GM23338 (cell line): ENCODE measurements at regions not wholly inside any gene's neighbourhood (a gene's known extent, or its start where the extent isn't known, plus 50 kb on each side); places are given as distances from the start of the nearest gene placed in this dataset.
"Not testable (repeated sequence)": the region's sequence is repeated elsewhere in the genome, so short reads cannot be mapped to it uniquely, and the experiment has no call there.

ENCODE experiments used
- CREB1 ChIP-seq: fragments of 250-450 bp; sonication (Bioruptor Pico); IDR thresholded peaks from 2 replicates; pipeline ENCODE4 v1.5.0; 2020; ENCODE audit warnings: low read depth, mild to moderate bottlenecking, moderate library complexity
- EZH2 ChIP-seq: fragments of 200-600 bp; sonication (generic); IDR thresholded peaks from one replicate; pipeline ENCODE4 v1.8.0; 2017; ENCODE audit warnings: antibody characterized with exemption, mild to moderate bottlenecking, low read depth; ENCODE audit not compliant: unreplicated experiment
- EZH2phosphoT487 ChIP-seq: fragments of 200-600 bp; sonication (generic); IDR thresholded peaks from one replicate; pipeline ENCODE4 v1.8.1; 2018; ENCODE audit warnings: antibody characterized with exemption; ENCODE audit not compliant: unreplicated experiment
- JUNB ChIP-seq: IDR thresholded peaks from one replicate; pipeline ENCODE4 v1.6.1; 2016; ENCODE audit warnings: antibody characterized with exemption; ENCODE audit not compliant: unreplicated experiment
- POLR2AphosphoS5 ChIP-seq: IDR thresholded peaks from 2 replicates; pipeline ENCODE4 v1.6.1; 2016; ENCODE audit warnings: antibody characterized with exemption, low read depth
- ZNF114 ChIP-seq: fragments of 250-450 bp; sonication (Bioruptor Pico); IDR thresholded peaks from 2 replicates; pipeline ENCODE4 v1.5.0; 2020; ENCODE audit warnings: mild to moderate bottlenecking, moderate library complexity
- TF ChIP-seq, protein P1 (sequence below), 2 experiments: fragments of 200-600 bp in 1 of 2; sonication (generic) in 1 of 2; conservative IDR thresholded peaks; 2 replicates each; pipeline versions ENCODE4 v1.5.1 to v1.6.1; 2016 to 2017; ENCODE audit warnings: antibody characterized with exemption in 2 of 2, low read depth in 2 of 2, mild to moderate bottlenecking in 2 of 2, moderate library complexity in 1 of 2
- TF ChIP-seq, protein P2 (sequence below): IDR thresholded peaks from one replicate; pipeline ENCODE4 v1.6.1; 2018; ENCODE audit warnings: antibody characterized with exemption; ENCODE audit not compliant: unreplicated experiment
- TF ChIP-seq, protein P3 (sequence below): IDR thresholded peaks from 2 replicates; pipeline ENCODE4 v1.6.1; 2016; ENCODE audit warnings: antibody characterized with exemption

DNA sequence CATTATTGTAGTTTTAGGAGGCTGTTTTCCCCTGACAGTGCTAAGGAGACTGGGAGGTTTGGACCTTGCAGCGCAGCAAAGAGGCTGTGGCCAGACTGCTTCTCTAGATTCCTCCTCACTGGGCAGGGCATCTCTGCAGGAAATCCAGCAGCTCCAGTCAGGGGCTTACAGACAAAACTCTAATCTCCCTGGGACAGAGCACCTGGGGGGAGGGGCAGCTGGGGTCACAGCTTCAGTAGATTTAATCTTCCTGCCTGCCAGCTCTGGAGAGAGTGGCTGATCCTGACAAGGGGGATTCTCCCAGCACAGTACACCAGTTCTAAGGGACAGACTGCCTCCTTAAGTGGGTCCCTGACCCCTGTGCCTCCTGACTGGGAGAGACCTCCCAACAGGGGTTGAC lies 599.4 kb downstream of the DMRTA1 start:
- TF ChIP-seq, protein P1, sequence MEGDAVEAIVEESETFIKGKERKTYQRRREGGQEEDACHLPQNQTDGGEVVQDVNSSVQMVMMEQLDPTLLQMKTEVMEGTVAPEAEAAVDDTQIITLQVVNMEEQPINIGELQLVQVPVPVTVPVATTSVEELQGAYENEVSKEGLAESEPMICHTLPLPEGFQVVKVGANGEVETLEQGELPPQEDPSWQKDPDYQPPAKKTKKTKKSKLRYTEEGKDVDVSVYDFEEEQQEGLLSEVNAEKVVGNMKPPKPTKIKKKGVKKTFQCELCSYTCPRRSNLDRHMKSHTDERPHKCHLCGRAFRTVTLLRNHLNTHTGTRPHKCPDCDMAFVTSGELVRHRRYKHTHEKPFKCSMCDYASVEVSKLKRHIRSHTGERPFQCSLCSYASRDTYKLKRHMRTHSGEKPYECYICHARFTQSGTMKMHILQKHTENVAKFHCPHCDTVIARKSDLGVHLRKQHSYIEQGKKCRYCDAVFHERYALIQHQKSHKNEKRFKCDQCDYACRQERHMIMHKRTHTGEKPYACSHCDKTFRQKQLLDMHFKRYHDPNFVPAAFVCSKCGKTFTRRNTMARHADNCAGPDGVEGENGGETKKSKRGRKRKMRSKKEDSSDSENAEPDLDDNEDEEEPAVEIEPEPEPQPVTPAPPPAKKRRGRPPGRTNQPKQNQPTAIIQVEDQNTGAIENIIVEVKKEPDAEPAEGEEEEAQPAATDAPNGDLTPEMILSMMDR (conservative IDR thresholded peaks at IDR 0.05; ENCODE audit: low read depth in 2 of 2) = not testable (repeated sequence)
- not testable (repeated sequence) for TF ChIP-seq JUNB, EZH2, POLR2AphosphoS5, CREB1, EZH2phosphoT487, ZNF114
- TF ChIP-seq, protein P2, sequence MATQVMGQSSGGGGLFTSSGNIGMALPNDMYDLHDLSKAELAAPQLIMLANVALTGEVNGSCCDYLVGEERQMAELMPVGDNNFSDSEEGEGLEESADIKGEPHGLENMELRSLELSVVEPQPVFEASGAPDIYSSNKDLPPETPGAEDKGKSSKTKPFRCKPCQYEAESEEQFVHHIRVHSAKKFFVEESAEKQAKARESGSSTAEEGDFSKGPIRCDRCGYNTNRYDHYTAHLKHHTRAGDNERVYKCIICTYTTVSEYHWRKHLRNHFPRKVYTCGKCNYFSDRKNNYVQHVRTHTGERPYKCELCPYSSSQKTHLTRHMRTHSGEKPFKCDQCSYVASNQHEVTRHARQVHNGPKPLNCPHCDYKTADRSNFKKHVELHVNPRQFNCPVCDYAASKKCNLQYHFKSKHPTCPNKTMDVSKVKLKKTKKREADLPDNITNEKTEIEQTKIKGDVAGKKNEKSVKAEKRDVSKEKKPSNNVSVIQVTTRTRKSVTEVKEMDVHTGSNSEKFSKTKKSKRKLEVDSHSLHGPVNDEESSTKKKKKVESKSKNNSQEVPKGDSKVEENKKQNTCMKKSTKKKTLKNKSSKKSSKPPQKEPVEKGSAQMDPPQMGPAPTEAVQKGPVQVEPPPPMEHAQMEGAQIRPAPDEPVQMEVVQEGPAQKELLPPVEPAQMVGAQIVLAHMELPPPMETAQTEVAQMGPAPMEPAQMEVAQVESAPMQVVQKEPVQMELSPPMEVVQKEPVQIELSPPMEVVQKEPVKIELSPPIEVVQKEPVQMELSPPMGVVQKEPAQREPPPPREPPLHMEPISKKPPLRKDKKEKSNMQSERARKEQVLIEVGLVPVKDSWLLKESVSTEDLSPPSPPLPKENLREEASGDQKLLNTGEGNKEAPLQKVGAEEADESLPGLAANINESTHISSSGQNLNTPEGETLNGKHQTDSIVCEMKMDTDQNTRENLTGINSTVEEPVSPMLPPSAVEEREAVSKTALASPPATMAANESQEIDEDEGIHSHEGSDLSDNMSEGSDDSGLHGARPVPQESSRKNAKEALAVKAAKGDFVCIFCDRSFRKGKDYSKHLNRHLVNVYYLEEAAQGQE = not testable (repeated sequence)
- TF ChIP-seq, protein P3, sequence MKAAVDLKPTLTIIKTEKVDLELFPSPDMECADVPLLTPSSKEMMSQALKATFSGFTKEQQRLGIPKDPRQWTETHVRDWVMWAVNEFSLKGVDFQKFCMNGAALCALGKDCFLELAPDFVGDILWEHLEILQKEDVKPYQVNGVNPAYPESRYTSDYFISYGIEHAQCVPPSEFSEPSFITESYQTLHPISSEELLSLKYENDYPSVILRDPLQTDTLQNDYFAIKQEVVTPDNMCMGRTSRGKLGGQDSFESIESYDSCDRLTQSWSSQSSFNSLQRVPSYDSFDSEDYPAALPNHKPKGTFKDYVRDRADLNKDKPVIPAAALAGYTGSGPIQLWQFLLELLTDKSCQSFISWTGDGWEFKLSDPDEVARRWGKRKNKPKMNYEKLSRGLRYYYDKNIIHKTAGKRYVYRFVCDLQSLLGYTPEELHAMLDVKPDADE = not testable (repeated sequence)
